Activated CD4-positive, alpha-beta T cell treated with anti-CD3 and anti-CD28 coated beads, Interleukin-2, amount 50 U/mL, for 48 hours (primary cell): ENCODE measurements at regions not wholly inside any gene's neighbourhood (a gene's known extent, or its start where the extent isn't known, plus 50 kb on each side); places are given as distances from the start of the nearest gene placed in this dataset.
A peak's percentile ranks its signal among the peaks of the same experiment; 100 is the strongest.
"Not testable (repeated sequence)": the region's sequence is repeated elsewhere in the genome, so short reads cannot be mapped to it uniquely, and the experiment has no call there.

ENCODE experiments used
- DNase-seq, 2 experiments: peaks; one replicate each; pipeline ENCODE4 v3.0.0-alpha.2; 2020

DNA sequence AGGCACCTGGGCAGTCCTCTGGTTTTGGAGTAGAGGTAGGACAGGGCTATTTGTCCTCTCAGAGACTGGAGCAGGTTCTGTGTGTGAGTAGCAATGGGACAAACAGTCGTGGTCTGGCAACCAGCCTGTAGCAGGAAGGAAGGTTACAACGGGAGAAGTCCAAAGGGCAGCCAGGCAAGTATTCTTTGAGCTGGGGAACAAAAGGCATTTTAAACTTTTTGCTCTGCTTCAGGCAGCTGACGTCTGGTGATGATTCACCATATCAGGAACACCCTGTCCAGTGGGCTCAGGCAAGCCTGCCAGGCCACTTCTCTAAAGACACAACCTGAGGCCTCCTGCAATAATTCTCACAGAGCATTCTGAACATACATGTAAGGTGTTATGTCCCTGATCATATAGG lies 215.8 kb downstream of the FAM72C start:
- not testable (repeated sequence) for DNase-seq

DNA sequence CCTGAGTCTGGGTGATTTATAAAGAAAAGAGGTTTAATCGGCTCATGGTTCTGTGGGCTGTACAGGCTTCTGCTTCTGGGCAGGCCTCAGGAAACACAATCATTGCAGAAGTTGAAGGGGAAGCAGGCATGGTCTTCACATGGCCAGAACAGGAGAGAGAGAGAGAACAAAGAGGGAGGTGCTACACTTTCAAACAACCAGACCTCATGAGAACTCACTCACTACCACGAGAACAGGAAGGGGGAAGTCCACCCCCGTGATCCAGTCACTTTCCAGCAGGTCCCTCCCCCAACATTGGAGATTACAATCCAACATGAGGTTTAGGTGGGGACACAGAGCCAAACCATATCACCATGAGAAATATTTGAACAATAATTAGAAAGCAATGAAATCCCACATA lies 222.9 kb downstream of the FAM72C start:
- no peak for DNase-seq

- no peak for DNase-seq
These were observed 235.2 kb downstream of the FAM72C start for GRCh38 chr1:143736562-143736961.

DNA sequence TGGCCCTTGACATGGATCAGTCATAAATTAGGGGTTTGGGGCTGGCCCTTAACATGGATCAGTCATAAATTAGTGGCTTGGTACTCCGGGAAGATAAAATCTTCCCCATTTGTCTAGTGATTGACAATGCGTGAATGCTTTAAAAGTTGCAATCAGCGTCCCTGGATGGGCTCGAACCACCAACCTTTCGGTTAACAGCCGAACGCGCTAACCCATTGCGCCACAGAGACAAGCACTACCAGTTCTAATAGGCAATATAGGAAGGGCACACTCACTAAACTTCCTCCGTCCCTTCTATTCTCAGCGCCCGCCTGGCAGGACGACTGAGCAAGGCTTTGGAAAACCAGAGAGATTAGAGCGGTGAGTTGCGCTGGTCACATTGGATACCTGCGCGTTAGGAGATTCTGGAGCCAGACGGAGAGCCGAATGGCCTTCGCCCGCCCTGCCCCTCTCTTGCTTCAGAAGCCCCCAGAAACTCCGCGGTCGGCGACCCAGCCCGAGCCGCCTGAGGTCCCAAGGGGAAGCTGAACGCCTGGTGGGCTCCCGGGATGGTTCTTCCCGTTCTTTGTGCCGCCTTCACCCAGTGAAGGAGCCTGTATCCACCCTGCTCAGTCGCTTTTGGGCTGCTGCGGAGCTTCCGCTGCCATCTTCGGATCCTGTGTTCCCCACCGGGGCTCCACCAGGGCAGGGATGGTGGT lies 235.9 kb downstream of the FAM72C start:
- no peak for DNase-seq

DNA sequence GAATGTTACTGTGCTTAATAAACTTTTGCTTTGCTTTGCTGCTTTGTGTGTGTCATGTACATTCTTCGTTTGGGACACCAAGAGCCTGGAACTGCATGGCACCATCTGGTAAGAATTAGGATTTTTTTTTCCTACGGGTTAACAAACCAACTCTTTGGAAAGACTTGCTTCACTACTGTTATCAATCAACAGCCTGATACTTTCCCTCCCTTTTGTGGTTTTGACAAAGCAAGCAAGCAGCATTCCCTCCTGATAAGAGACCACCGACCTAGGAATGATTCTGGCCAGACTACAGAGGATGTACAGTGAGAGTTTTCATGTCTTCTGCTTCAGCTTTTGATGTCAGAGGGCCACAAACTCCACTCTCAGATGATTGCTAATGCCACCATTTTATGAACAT lies 237.5 kb downstream of the FAM72C start:
- DNase-seq: not testable (repeated sequence)

DNA sequence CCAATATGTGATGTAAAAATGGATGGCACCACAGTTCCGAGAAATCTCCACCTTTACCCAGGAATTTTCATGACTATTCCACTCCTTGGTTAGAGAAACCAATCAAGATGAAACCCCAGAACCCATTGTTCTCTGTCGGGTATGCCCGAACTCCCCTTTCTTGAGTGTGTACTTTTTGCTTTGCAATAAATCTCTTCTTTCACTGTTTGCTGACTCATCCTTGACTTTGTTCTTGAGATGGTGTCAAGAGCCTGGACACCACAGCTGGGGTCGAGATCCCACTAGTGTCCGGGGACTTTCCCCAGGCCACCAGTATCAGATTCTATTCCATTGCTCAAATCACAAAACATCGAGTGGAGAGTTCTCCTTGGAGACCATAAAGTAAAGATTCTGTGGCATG lies 240.9 kb downstream of the FAM72C start:
- DNase-seq: not testable (repeated sequence)

DNA sequence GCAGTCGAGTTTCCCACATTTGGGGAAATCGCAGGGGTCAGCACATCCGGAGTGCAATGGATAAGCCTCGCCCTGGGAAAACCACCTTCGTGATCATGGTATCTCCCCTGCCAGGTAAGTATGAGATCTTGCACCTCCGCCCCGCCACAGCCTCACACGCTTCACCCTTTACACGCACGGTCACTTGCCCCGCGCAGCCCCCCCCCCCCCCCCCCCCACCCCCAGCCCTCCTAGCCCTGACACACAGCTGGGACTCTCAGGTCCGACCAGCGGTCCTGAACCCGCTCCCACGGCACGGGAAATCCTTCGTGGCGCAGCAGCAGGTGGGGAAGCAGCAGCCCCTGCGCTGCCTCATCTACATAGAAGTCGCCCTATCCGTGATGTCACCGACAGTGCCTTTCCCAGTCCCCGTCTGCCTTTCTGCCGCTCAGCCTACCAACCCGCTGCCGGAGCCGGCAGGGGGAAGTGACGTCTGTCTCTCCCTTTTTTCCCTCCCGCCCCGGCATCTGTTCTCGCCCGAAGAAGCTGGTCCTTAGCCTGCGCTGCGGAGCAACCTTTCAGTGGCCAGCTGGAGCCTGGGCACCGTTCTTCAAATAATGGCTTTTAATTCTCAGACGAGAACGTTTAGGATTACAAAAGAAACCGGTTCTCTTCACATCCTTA lies 242.2 kb downstream of the FAM72C start:
- peak in 1 of 2 experiments; percentile 14 for DNase-seq

- DNase-seq: not testable (repeated sequence)
These were observed 242.9 kb downstream of the FAM72C start for GRCh38 chr1:143728802-143729448.

DNA sequence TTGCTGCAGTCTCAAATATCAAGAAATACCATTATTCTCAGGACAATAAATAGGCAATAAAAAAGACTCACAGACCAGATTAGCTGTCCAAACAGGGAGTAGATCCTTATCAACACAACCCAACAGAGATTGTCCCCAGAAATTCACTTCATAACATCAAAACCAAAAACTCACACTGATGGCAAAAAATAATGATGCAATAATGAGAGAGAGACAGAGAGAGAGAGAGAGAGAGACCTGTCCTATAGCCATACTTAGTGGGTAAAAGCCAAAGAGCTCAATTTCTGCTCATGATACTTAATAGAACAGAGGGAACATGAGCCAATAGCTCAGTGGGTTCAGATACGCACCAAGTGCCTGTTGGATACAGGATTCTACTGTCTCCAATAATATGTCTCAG lies 244.5 kb downstream of the FAM72C start:
- no peak for DNase-seq

DNA sequence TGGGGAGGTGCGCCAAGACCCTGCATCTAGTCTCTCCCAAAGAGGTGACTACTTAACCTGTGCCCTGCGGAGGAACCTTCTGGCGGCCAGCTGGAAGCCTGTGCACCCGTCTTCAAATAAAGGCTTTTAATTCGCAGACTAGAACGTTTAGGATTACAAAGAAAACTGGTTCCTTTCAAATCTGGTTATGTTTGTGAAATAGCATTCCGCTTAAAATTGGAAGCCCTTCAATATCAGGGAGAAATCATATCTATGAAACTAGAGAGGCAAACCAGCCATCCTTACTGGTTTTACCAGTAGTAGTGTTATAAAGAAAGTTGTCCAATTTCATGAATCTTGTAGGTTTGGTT lies 250.8 kb downstream of the FAM72C start:
- no peak for DNase-seq

GRCh38 chr1:143720087-143721023 lies 251.4 kb downstream of the FAM72C start:
- no peak for DNase-seq

DNA sequence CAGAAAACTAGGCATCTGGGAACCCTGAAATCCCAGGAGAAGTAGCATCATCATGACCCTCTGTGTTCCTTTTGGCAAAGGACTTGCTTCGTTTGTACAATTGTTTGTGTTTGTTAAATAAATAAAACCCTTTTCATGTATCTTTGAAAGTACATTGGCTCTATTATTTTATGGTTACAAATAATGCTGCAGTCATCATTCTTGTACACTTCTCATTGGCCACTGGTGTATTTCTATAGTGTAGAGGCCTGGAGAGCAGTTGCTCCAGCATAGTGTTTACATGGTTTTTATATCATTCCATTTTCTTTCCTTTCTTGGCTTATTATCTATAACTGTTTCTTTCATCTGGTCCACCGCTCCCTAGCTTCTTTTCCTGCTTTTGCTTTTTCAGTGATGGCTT lies 253.3 kb downstream of the FAM72C start:
- no peak for DNase-seq

GRCh38 chr1:143718021-143718420 lies 253.8 kb downstream of the FAM72C start:
- no peak for DNase-seq

DNA sequence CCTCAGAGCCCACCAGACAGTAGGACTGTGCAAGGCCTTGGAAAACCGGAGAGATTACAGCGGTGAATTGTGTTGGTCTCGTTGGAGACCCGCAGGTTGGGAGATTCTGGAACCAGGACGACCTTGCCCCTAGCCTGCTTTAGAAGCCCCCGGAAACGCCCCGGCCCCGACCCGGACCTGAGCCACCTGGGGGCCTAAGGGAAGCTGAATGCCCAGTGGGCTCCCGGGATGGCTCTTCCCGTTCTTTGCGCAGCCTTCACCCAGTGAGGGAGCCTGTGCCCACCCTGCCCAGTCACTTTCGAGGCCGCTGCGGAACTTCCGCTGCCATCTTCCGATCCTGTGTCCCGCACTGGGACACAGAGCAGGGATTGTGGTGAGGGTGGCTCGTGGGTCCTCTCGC lies 254.4 kb downstream of the FAM72C start:
- DNase-seq: no peak

GRCh38 chr1:143714913-143715312 lies 256.9 kb downstream of the FAM72C start:
- DNase-seq: not testable (repeated sequence)

DNA sequence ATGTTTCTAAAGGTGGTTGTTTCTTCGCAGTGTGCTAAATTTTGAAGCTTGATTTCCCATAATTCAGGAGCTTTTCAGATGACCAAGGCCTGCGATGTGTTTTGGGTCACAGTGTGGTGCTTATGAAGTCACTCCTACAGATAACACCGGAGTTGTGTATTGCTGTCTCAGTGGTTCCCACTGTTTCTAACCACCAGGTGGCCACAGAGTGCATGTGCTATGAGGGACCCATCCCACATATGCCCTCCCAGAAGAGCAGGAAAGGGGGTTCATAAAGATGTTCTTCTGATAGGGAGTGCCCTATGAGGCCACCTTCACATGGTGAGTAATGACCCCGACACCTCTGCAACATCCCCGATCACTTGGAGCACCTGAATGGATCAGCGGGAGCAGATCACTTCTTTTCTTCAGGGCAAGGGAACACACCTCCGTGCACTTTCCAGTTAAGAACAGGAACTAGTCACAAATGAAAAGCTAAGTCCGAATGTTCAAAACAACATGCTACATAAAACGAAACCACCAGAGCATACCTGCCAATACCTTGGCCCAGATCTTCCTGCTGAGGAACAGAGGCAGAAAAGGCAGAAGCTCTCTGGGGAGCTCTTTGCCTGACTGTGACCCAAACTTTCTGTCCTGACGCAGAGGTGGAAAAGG lies 262.1 kb downstream of the FAM72C start:
- DNase-seq: peak in 1 of 2 experiments; percentile 16

DNA sequence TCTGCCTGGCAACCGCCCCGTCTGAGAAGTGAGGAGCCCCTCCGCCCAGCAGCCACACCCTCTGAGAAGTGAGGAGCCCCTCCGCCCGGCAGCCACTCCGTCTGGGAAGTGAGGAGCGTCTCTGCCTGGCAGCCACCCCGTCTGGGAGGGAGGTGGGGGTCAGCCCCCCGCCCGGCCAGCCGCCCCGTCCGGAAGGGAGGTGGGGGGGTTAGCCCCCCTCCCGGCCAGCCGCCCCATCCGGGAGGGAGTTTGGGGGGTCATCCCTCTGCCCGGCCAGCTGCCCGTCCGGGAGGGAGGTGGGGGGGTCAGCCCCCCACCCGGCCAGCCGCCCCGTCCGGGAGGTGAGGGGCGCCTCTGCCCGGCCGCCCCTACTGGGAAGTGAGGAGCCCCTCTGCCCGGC lies 269.0 kb downstream of the FAM72C start:
- DNase-seq: not testable (repeated sequence)

DNA sequence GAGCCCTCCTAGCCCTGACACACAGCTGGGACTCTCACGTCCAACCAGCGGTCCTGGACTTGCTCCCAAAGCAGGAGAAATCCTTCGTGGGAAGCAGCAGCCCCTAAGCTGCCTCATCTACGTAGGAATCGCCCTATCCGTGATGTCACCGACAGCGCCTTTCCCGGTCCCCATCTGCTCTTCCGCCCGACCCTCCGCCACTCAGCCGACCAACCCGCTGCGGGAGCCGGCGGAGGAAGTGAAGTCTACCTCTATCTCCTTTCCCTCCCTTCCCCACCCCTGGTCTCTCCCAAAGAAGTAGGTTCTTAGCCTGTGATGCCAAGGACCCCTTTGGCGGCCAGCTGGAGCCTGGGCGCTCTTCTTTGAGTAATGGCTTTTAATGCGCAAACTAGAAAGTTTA lies 272.1 kb downstream of the FAM72C start:
- no peak for DNase-seq

DNA sequence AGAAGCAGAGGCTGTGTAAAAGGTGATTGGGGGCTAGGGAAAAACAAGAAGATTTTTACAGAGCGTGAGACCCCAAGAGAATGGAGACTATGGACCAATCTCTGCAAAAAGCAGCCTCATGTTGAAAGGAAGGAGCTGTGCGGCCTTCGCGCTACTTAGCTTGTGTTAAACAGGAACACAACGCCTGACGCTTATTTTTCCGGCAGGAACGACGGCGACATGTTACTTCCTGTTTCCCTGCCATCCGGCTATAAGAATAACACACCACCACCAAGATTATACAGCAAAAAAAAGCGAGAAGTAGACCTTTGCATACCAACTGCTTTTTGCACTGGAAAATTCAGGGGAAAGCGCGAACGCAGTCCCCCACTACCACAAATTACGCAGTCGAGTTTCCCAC lies 272.7 kb downstream of the FAM72C start:
- DNase-seq: no peak

DNA sequence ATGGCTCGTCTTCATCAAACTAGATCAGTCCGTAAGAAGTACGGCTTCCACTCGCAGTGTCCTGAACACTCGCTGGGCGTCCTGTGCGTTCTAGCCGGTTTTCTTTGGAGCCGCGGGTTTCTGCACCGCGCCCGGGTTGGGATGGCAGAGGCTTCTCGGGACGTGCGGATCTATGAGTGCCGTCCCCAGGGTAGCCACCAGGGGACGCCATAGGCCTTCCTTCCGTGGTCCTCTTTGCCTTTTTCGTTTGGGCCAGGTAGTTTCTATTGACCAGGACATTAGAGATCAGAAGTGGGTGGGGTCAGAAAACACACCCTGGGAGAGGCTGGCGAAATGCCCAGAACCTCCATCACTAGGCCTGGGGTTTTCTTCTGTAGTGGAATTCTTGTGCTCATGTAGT lies 273.8 kb downstream of the FAM72C start:
- DNase-seq: peak; percentile 24 to 34

DNA sequence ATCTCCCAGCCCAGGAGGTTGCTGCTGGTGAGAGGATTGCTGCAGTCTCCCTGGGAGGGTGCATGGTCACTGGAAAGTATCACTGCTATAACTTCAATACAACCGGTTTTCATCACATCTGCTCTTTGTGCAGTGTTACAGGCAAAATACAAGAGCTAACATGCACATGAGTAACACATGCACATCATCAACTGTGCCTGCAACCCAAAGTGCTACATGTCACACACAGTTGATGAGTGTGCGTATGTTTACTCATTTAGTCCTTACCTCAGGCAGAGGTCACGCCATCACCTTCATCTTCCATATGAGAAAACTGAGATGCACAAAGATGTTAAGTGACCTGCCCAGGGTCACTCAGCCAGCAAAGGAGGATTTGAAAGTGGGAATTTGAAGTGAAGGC lies 277.7 kb downstream of the FAM72C start:
- DNase-seq: no peak

GRCh38 chr1:143691971-143692529 lies 279.7 kb downstream of the FAM72C start:
- DNase-seq: no peak
